Left lung (tissue), 4 donors: ENCODE measurements at regions not wholly inside any gene's neighbourhood (a gene's known extent, or its start where the extent isn't known, plus 50 kb on each side); places are given as distances from the start of the nearest gene placed in this dataset.
A peak's percentile ranks its signal among the peaks of the same experiment; 100 is the strongest.

Experiments used
- ATAC-seq: fragments of 200-7000 bp; cut with Tn5 transposase; one replicate; pipeline ENCODE4 v1.9.1; 2020; ENCODE audit warnings: moderate library complexity
- DNase-seq, 4 donors: peaks; one replicate each; pipeline ENCODE4 v3.0.0-alpha.2; 2013 to 2020
- H3K27ac ChIP-seq, 2 donors: fragments of 200-600 bp; sonication (generic) in 1 of 2; one replicate each; pipeline versions ENCODE4 v1.5.0 to v1.8.0; 2020 to 2021
- H3K27me3 ChIP-seq, 2 donors: fragments of 200-600 bp; sonication (generic) in 1 of 2; one replicate each; pipeline versions ENCODE4 v1.5.0 to v1.8.0; 2020 to 2021
- H3K36me3 ChIP-seq, 2 donors: fragments of 200-600 bp; sonication (generic) in 1 of 2; one replicate each; pipeline versions ENCODE4 v1.5.0 to v1.8.0; 2020 to 2021
- H3K4me1 ChIP-seq, 2 donors: fragments of 200-600 bp; one replicate each; pipeline ENCODE4 v1.8.0; 2021
- H3K4me3 ChIP-seq, 2 donors: fragments of 200-600 bp; sonication (generic) in 1 of 2; one replicate each; pipeline versions ENCODE4 v1.5.0 to v1.8.0; 2020 to 2021; ENCODE audit warnings: mild to moderate bottlenecking in 1 of 2
- H3K9me3 ChIP-seq, 2 donors: fragments of 200-600 bp; sonication (generic) in 1 of 2; one replicate each; pipeline versions ENCODE4 v1.5.0 to v1.8.0; 2020 to 2021
- CTCF ChIP-seq, 2 donors: fragments of 200-600 bp; sonication (generic) in 1 of 2; IDR thresholded peaks; one replicate each; pipeline versions ENCODE4 v1.5.0 to v1.8.0; 2021; ENCODE audit warnings: antibody characterized with exemption in 2 of 2
- intact Hi-C, 2 donors: fragments of 100-400 bp; cut with DNase I; formaldehyde crosslinking; loops; one replicate each; pipeline versions ENCODE4 v1.11.2 to v1.14.2; 2022
- donor health status: DM: no; HTN: yes; CAD: no.
- donor health status: DM: no; HTN: no; CAD: no.

- ATAC-seq = no peak
- H3K9me3 ChIP-seq = no peaks in the 10 kb centered on the region
- H3K4me3 ChIP-seq = no peak overlapping the region
- H3K4me1 ChIP-seq = no peaks in the 10 kb centered on the region
- DNase-seq = no peak
- no peak overlapping the region for H3K27ac ChIP-seq
- no peaks in the 10 kb centered on the region for H3K36me3 ChIP-seq
- H3K27me3 ChIP-seq = no peaks in the 10 kb centered on the region
- TF ChIP-seq CTCF (IDR thresholded peaks at IDR 0.05) = no peak
- intact Hi-C loops = no loop called here
These were observed 1017.6 kb downstream of the PCDH9 start for GRCh38 chr13:66212511-66212910.

- ATAC-seq (peak; percentile 84), DNase-seq (no peak)
- H3K4me1 ChIP-seq = no peaks in the 10 kb centered on the region
- no peaks in the 10 kb centered on the region for H3K27me3 ChIP-seq
- H3K9me3 ChIP-seq = no peaks in the 10 kb centered on the region
- no peaks in the 10 kb centered on the region for H3K36me3 ChIP-seq
- H3K4me3 ChIP-seq = no peak overlapping the region
- TF ChIP-seq CTCF (IDR thresholded peaks at IDR 0.05) = no peak
- intact Hi-C loops = no loop called here
- H3K27ac ChIP-seq = peak overlapping the region in 1 of 2 donors; percentile 45
These were observed 1019.5 kb downstream of the PCDH9 start for GRCh38 chr13:66210677-66211076.

GRCh38 chr13:66208589-66208988 lies 1021.5 kb downstream of the PCDH9 start:
- H3K9me3 ChIP-seq = no peaks in the 10 kb centered on the region

GRCh38 chr13:66207610-66208009 lies 1022.5 kb downstream of the PCDH9 start:
- no peaks in the 10 kb centered on the region for H3K9me3 ChIP-seq
- intact Hi-C loops = no loop called here
- H3K27ac ChIP-seq = no peak overlapping the region
- no peak for ATAC-seq
- no peaks in the 10 kb centered on the region for H3K4me1 ChIP-seq
- no peak for TF ChIP-seq CTCF (IDR thresholded peaks at IDR 0.05)
- DNase-seq = no peak
- no peaks in the 10 kb centered on the region for H3K27me3 ChIP-seq
- no peaks in the 10 kb centered on the region for H3K36me3 ChIP-seq
- H3K4me3 ChIP-seq = no peak overlapping the region

More at GRCh38 chr13:66208589-66208988, 1021.5 kb downstream of the PCDH9 start:
- no peak for ATAC-seq
- no peaks in the 10 kb centered on the region for H3K27me3 ChIP-seq
- no peak overlapping the region for H3K27ac ChIP-seq
- H3K4me3 ChIP-seq = no peak overlapping the region
- intact Hi-C loops = no loop called here
- no peaks in the 10 kb centered on the region for H3K36me3 ChIP-seq
- no peak for TF ChIP-seq CTCF (IDR thresholded peaks at IDR 0.05)
- H3K4me1 ChIP-seq = no peaks in the 10 kb centered on the region
- no peak for DNase-seq

GRCh38 chr13:66205807-66206206 lies 1024.3 kb downstream of the PCDH9 start:
- DNase-seq (no peak), ATAC-seq (no peak)
- Histone ChIP-seq H3K36me3 (no peaks in the 10 kb centered on the region), H3K9me3 (no peaks in the 10 kb centered on the region), H3K4me1 (no peaks in the 10 kb centered on the region), H3K27ac (no peak overlapping the region), H3K4me3 (no peak overlapping the region), H3K27me3 (no peaks in the 10 kb centered on the region)
- intact Hi-C loops = no loop called here
- TF ChIP-seq CTCF (IDR thresholded peaks at IDR 0.05) = no peak
